ENCODE measurements at regions not wholly inside any gene's neighbourhood (a gene's known extent, or its start where the extent isn't known, plus 50 kb on each side); places are given as distances from the start of the nearest gene placed in this dataset.

- dilution Hi-C loops (cut with HindIII; ENCODE audit: low sequenced_read_pairs, unreplicated experiment) = no loop called here
- Histone ChIP-seq H2AK5ac (ENCODE audit: low read depth, low read length) (no peak overlapping the region), H4K5ac (ENCODE audit: low read depth, low read length) (no peak overlapping the region), H3K27ac (ENCODE audit: insufficient read depth, low read length) (no peak overlapping the region), H2AFZ (replicated peaks; ENCODE audit: low read length, poor library complexity) (no peak overlapping the region), H4K8ac (ENCODE audit: low read depth in 2 of 2, low read length in 2 of 2) (no peak overlapping the region), H2AK9ac (replicated peaks; ENCODE audit: low read depth, low read length, poor library complexity) (no peak overlapping the region), H4K20me1 (ENCODE audit: insufficient read depth, low read length) (no peaks in the 10 kb centered on the region), H3K4me3 (ENCODE audit: insufficient read depth, low read depth, low read length) (no peak overlapping the region), H2BK15ac (ENCODE audit: low read depth, low read length) (no peak overlapping the region), H2BK120ac (ENCODE audit: low read depth, low read length) (no peak overlapping the region), H3K9ac (ENCODE audit: low read depth, low read length) (no peak overlapping the region), H3K9me3 (ENCODE audit: control insufficient read depth, insufficient read depth, low read length) (peaks cover 2% of the 10 kb centered on the region; the same call in 1 of the 2 replicates), H3K18ac (ENCODE audit: low read depth, low read length) (no peak overlapping the region), H3K4ac (ENCODE audit: low read depth, low read length) (no peak overlapping the region), H2BK20ac (ENCODE audit: low read depth, low read length) (no peak overlapping the region), H3K23ac (ENCODE audit: low read depth, low read length) (no peak overlapping the region), H3K36me3 (ENCODE audit: control insufficient read depth, insufficient read depth, low read length) (no peaks in the 10 kb centered on the region), H2BK5ac (ENCODE audit: low read depth, low read length, poor library complexity, severe bottlenecking) (no peak overlapping the region), H3K14ac (replicated peaks; ENCODE audit: low read depth, low read length) (no peak overlapping the region), H3K9me1 (ENCODE audit: insufficient read depth, low read length) (no peaks in the 10 kb centered on the region), H4K91ac (ENCODE audit: insufficient read depth, low read depth, low read length) (no peak overlapping the region), H3K79me1 (ENCODE audit: low read depth in 1 of 2, low read length in 2 of 2) (no peaks in the 10 kb centered on the region), H3K56ac (ENCODE audit: extremely low read depth, insufficient read depth, low read length) (no peak overlapping the region), H3K4me2 (ENCODE audit: low read depth, low read length) (no peak overlapping the region), H3K4me1 (ENCODE audit: control insufficient read depth, insufficient read depth, low read length) (peaks cover 3% of the 10 kb centered on the region; the same call in 1 of the 2 replicates), H3K27me3 (ENCODE audit: control insufficient read depth, insufficient read depth, low read length) (0 out of 2 replicates have a peak, but pooled peaks cover 2% of the 10 kb centered on the region)
- ChIA-PET POLR2A (ENCODE audit: unreplicated experiment) (no interaction called here), CTCF (no interaction called here)
- TF ChIP-seq MAZ (IDR thresholded peaks at IDR 0.05; ENCODE audit: borderline replicate concordance, low read depth, low read length) (no peak), RFX5 (IDR thresholded peaks at IDR 0.05; ENCODE audit: low read depth, low read length) (no peak), RCOR1 (IDR thresholded peaks at IDR 0.05; ENCODE audit: insufficient replicate concordance, low read length) (no peak), USF2 (IDR thresholded peaks at IDR 0.05; ENCODE audit: low read depth, low read length) (no peak)
- intact Hi-C loops (cut with micrococcal nuclease) = no loop called here
- DNase-seq (no peak), ATAC-seq (ENCODE audit: low read depth) (no peak)
- BruUV-seq (replicated peaks) = no TSS peak
- WGBS, 2 experiments (ENCODE audit: extremely low coverage in 2 of 2, insufficient read length in 1 of 2) = no CpG with 5 or more reads among the region's 5 CpGs
- in situ Hi-C loops (cut with MboI; ENCODE audit: low sequenced_read_pairs) = no loop called here
Observed at GRCh38 chr6:147944122-147944521, 398.5 kb upstream of the SASH1 start.

Data from IMR-90 (cell line).